ENCODE measurements at regions not wholly inside any gene's neighbourhood (a gene's known extent, or its start where the extent isn't known, plus 50 kb on each side); places are given as distances from the start of the nearest gene placed in this dataset.
A peak's percentile ranks its signal among the peaks of the same experiment; 100 is the strongest.

GRCh38 chr7:155953501-155953778 is 141.2 kb upstream of the SHH start:
- H3K79me2 ChIP-seq (ENCODE audit: insufficient read depth, low read length), result no peaks in the 10 kb centered on the region
- H3K4me3 ChIP-seq (ENCODE audit: insufficient read depth, low read depth, low read length), result no peak overlapping the region
- Mint-ChIP-seq H3K36me3 (ENCODE audit: low read depth, unreplicated experiment) (no peaks in the 10 kb centered on the region), H3K4me3 (ENCODE audit: unreplicated experiment) (no peak overlapping the region), H3K27ac (ENCODE audit: unreplicated experiment) (no peak overlapping the region), H3K27me3 (ENCODE audit: low read depth, unreplicated experiment) (peaks cover 11% of the 10 kb centered on the region), H3K4me1 (ENCODE audit: low read depth, unreplicated experiment) (peaks cover 23% of the 10 kb centered on the region), H3K9me3 (ENCODE audit: unreplicated experiment) (no peaks in the 10 kb centered on the region)
- no peak for TF ChIP-seq CTCF (IDR thresholded peaks at IDR 0.05; ENCODE audit: insufficient read depth, low read depth, low read length)
- TF ChIP-seq EZH2 (IDR thresholded peaks at IDR 0.05; ENCODE audit: insufficient read depth, low read length), result no peak
- no peak overlapping the region for H2AFZ ChIP-seq (ENCODE audit: low read depth, low read length)
- no peak overlapping the region for H3K4me2 ChIP-seq (ENCODE audit: low read length)
- H3K9ac ChIP-seq (ENCODE audit: low read length), result no peak overlapping the region
- no peak for DNase-seq (ENCODE audit: low read depth)
- H3K36me3 ChIP-seq (ENCODE audit: insufficient read depth, low read length), result no peaks in the 10 kb centered on the region
- no peak overlapping the region for H3K27ac ChIP-seq (ENCODE audit: low read depth, low read length)
- H3K27me3 ChIP-seq (ENCODE audit: insufficient read depth, low read length), result no peaks in the 10 kb centered on the region
- no peak for FAIRE-seq
- no peaks in the 10 kb centered on the region for H4K20me1 ChIP-seq (ENCODE audit: insufficient read depth, low read length)
- peaks cover 25% of the 10 kb centered on the region for H3K4me1 ChIP-seq (ENCODE audit: insufficient read depth, low read length)
- no peaks in the 10 kb centered on the region for H3K9me3 ChIP-seq (ENCODE audit: insufficient read depth, low read depth, low read length)

GRCh38 chr7:155951554-155952158 is 139.4 kb upstream of the SHH start:
- peak overlapping the region; percentile 97 for H3K27ac Mint-ChIP-seq (ENCODE audit: unreplicated experiment)
- Histone ChIP-seq H3K4me3 (ENCODE audit: insufficient read depth, low read depth, low read length) (peak overlapping the region; percentile 1), H4K20me1 (ENCODE audit: insufficient read depth, low read length) (no peaks in the 10 kb centered on the region), H3K4me2 (ENCODE audit: low read length) (peak overlapping the region; percentile 79), H2AFZ (ENCODE audit: low read depth, low read length) (peak overlapping the region; percentile 68), H3K4me1 (ENCODE audit: insufficient read depth, low read length) (peaks cover 25% of the 10 kb centered on the region), H3K9ac (ENCODE audit: low read length) (peak overlapping the region; percentile 77), H3K27me3 (ENCODE audit: insufficient read depth, low read length) (no peaks in the 10 kb centered on the region), H3K79me2 (ENCODE audit: insufficient read depth, low read length) (no peaks in the 10 kb centered on the region), H3K36me3 (ENCODE audit: insufficient read depth, low read length) (no peaks in the 10 kb centered on the region), H3K9me3 (ENCODE audit: insufficient read depth, low read depth, low read length) (no peaks in the 10 kb centered on the region), H3K27ac (ENCODE audit: low read depth, low read length) (peak overlapping the region; percentile 95)
- no peaks in the 10 kb centered on the region for H3K36me3 Mint-ChIP-seq (ENCODE audit: low read depth, unreplicated experiment)
- H3K27me3 Mint-ChIP-seq (ENCODE audit: low read depth, unreplicated experiment), result peaks cover 11% of the 10 kb centered on the region
- H3K4me3 Mint-ChIP-seq (ENCODE audit: unreplicated experiment), result peak overlapping the region; percentile 34
- DNase-seq (ENCODE audit: low read depth) (peak; percentile 95), FAIRE-seq (peak; percentile 68)
- no peak for TF ChIP-seq CTCF (IDR thresholded peaks at IDR 0.05; ENCODE audit: insufficient read depth, low read depth, low read length)
- TF ChIP-seq EZH2 (IDR thresholded peaks at IDR 0.05; ENCODE audit: insufficient read depth, low read length), result no peak
- no peaks in the 10 kb centered on the region for H3K9me3 Mint-ChIP-seq (ENCODE audit: unreplicated experiment)
- H3K4me1 Mint-ChIP-seq (ENCODE audit: low read depth, unreplicated experiment), result peaks cover 30% of the 10 kb centered on the region

GRCh38 chr7:155950898-155951553 is 138.8 kb upstream of the SHH start:
- Histone ChIP-seq H3K9ac (ENCODE audit: low read length) (peak overlapping the region; percentile 77), H3K79me2 (ENCODE audit: insufficient read depth, low read length) (no peaks in the 10 kb centered on the region), H3K9me3 (ENCODE audit: insufficient read depth, low read depth, low read length) (peaks cover 2% of the 10 kb centered on the region), H3K4me2 (ENCODE audit: low read length) (peak overlapping the region; percentile 79), H4K20me1 (ENCODE audit: insufficient read depth, low read length) (no peaks in the 10 kb centered on the region), H3K36me3 (ENCODE audit: insufficient read depth, low read length) (no peaks in the 10 kb centered on the region), H2AFZ (ENCODE audit: low read depth, low read length) (peak overlapping the region; percentile 68), H3K27ac (ENCODE audit: low read depth, low read length) (peak overlapping the region; percentile 95), H3K27me3 (ENCODE audit: insufficient read depth, low read length) (no peaks in the 10 kb centered on the region), H3K4me1 (ENCODE audit: insufficient read depth, low read length) (peaks cover 25% of the 10 kb centered on the region), H3K4me3 (ENCODE audit: insufficient read depth, low read depth, low read length) (peak overlapping the region; percentile 21)
- peak overlapping the region; percentile 66 for H3K4me3 Mint-ChIP-seq (ENCODE audit: unreplicated experiment)
- H3K27me3 Mint-ChIP-seq (ENCODE audit: low read depth, unreplicated experiment), result peaks cover 11% of the 10 kb centered on the region
- no peaks in the 10 kb centered on the region for H3K36me3 Mint-ChIP-seq (ENCODE audit: low read depth, unreplicated experiment)
- DNase-seq (ENCODE audit: low read depth) (no peak), FAIRE-seq (no peak)
- peaks cover 30% of the 10 kb centered on the region for H3K4me1 Mint-ChIP-seq (ENCODE audit: low read depth, unreplicated experiment)
- TF ChIP-seq EZH2 (IDR thresholded peaks at IDR 0.05; ENCODE audit: insufficient read depth, low read length) (no peak), CTCF (IDR thresholded peaks at IDR 0.05; ENCODE audit: insufficient read depth, low read depth, low read length) (no peak)
- no peaks in the 10 kb centered on the region for H3K9me3 Mint-ChIP-seq (ENCODE audit: unreplicated experiment)
- H3K27ac Mint-ChIP-seq (ENCODE audit: unreplicated experiment), result peak overlapping the region; percentile 97
